ENCODE measurements at regions not wholly inside any gene's neighbourhood (a gene's known extent, or its start where the extent isn't known, plus 50 kb on each side); places are given as distances from the start of the nearest gene placed in this dataset.
A peak's percentile ranks its signal among the peaks of the same experiment; 100 is the strongest.

DNA sequence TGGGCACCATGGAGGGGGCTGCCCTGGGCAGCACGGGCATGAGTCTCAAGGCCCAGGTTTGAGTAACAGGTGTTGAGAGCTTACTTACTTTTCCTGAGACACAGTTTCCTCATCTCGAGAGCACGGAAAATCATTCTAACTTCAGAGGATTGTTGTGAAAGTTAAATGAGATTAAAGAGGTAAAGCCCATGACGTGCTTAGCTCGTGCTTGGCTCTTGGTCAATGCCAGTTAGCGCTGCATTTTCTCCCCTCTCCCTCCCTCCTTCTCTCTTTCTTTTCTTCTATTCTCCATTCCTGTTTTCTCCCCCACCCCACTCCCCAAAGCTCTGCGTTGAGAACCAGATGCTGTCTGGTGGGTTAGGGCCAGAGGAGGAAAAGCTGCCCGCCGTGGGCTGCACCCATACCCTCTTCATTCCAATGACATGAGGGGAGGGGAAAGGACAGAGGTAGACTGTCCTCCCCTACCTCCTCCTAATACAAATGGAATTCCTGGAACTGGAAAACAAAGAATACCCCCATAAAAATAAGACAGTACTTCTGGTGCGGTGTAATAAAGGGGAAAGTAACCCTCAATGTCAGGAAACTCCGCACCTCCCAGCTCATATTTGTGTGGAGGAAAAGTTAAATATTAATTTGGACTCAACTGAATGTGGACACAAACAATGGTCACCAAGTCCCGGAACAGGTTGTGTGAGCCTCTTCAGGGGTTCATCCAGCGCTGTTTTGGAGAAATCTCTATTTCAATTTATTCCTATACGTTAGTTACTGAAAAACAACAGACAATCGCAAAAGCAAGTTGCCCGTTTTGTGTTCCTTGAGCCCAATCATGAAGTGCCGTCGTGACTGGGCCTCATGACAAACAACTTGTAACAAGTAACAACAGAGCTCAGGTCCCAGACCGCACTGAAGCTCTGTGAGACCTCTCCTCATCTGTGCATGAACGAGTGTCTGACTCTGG lies 54.8 kb upstream of the B3GAT1 start:
- no peaks in the 10 kb centered on the region for H3K9me3 ChIP-seq
- H3K36me3 ChIP-seq = no peaks in the 10 kb centered on the region
- no peak overlapping the region for H3K4me3 ChIP-seq
- DNase-seq (no peak), ATAC-seq (peak; percentile 18)
- H3K27ac ChIP-seq = no peak overlapping the region
- no peak for TF ChIP-seq CTCF (IDR thresholded peaks at IDR 0.05)
- no peaks in the 10 kb centered on the region for H3K4me1 ChIP-seq
- no peaks in the 10 kb centered on the region for H3K27me3 ChIP-seq
- intact Hi-C loops (cut with DNase I) = no loop called here

GRCh38 chr11:134466156-134466555 lies 54.1 kb upstream of the B3GAT1 start:
- Histone ChIP-seq H3K27ac (no peak overlapping the region), H3K9me3 (no peaks in the 10 kb centered on the region), H3K36me3 (no peaks in the 10 kb centered on the region), H3K27me3 (no peaks in the 10 kb centered on the region), H3K4me1 (no peaks in the 10 kb centered on the region), H3K4me3 (no peak overlapping the region)
- no peak for TF ChIP-seq CTCF (IDR thresholded peaks at IDR 0.05)
- intact Hi-C loops (cut with DNase I) = no loop called here
- DNase-seq (no peak), ATAC-seq (peak; percentile 55)

- Histone ChIP-seq H3K4me3 (no peak overlapping the region), H3K27ac (no peak overlapping the region), H3K27me3 (no peaks in the 10 kb centered on the region), H3K4me1 (no peaks in the 10 kb centered on the region), H3K36me3 (no peaks in the 10 kb centered on the region), H3K9me3 (no peaks in the 10 kb centered on the region)
- TF ChIP-seq CTCF (IDR thresholded peaks at IDR 0.05) = no peak
- DNase-seq (no peak), ATAC-seq (no peak)
- intact Hi-C loops (cut with DNase I) = no loop called here
These were observed 53.1 kb upstream of the B3GAT1 start for GRCh38 chr11:134464981-134465730.

GRCh38 chr11:134464196-134464595 lies 52.2 kb upstream of the B3GAT1 start:
- DNase-seq = no peak

DNA sequence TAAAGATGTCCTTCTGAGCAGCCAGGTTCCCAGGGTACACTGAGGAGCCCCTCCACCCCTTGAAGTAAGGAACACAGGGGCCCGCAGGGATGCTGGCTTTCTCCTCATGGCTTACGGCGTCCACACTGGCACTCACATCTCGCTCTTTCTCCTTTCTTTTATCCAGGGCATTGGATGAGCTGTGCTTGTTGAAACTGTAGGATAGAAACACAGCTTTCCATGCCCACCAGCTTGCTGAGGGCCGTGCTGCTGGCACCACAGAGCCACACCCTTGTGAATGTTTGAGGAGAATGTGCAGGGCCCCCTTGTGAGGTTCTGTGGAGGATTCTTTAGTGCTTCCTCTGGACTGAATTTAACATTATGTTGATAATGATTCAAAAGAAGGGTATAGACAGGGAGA lies 51.7 kb upstream of the B3GAT1 start:
- Histone ChIP-seq H3K27ac (no peak overlapping the region), H3K4me1 (no peaks in the 10 kb centered on the region), H3K36me3 (no peaks in the 10 kb centered on the region), H3K4me3 (no peak overlapping the region), H3K27me3 (no peaks in the 10 kb centered on the region), H3K9me3 (no peaks in the 10 kb centered on the region)
- DNase-seq (no peak), ATAC-seq (no peak)
- intact Hi-C loops (cut with DNase I) = no loop called here
- TF ChIP-seq CTCF (IDR thresholded peaks at IDR 0.05) = no peak

More at GRCh38 chr11:134464196-134464595, 52.2 kb upstream of the B3GAT1 start:
- TF ChIP-seq CTCF (IDR thresholded peaks at IDR 0.05) = no peak
- intact Hi-C loops (cut with DNase I) = no loop called here
- no peak for ATAC-seq
- Histone ChIP-seq H3K4me3 (no peak overlapping the region), H3K27ac (no peak overlapping the region), H3K4me1 (no peaks in the 10 kb centered on the region), H3K36me3 (no peaks in the 10 kb centered on the region), H3K27me3 (no peaks in the 10 kb centered on the region), H3K9me3 (no peaks in the 10 kb centered on the region)

All from upper lobe of right lung (tissue), 1 donor.